ENCODE measurements at regions not wholly inside any gene's neighbourhood (a gene's known extent, or its start where the extent isn't known, plus 50 kb on each side); places are given as distances from the start of the nearest gene placed in this dataset.

- TF ChIP-seq CTCF (IDR thresholded peaks at IDR 0.05; ENCODE audit: borderline replicate concordance, extremely low read depth, low read length, poor library complexity, severe bottlenecking): no peak
- TF ChIP-seq EZH2 (IDR thresholded peaks at IDR 0.05; ENCODE audit: borderline replicate concordance, low read depth, low read length, severe bottlenecking): no peak
Measured at GRCh38 chr7:86411814-86412213, 231.9 kb upstream of the GRM3 start.
